ENCODE measurements at regions not wholly inside any gene's neighbourhood (a gene's known extent, or its start where the extent isn't known, plus 50 kb on each side); places are given as distances from the start of the nearest gene placed in this dataset.

- TF ChIP-seq SCRT2 (tag by site-specific recombination; IDR thresholded peaks at IDR 0.05): no peak
Measured at GRCh38 chr6:15033850-15034203, 212.0 kb upstream of the JARID2 start (continued).

GRCh38 chr6:15036690-15037245, 209.1 kb upstream of the JARID2 start:
- no peaks in the 10 kb centered on the region for H3K36me3 ChIP-seq (ENCODE audit: control insufficient read depth in 2 of 2, insufficient read depth in 1 of 2, low read length in 2 of 2)
- H3K27ac ChIP-seq (ENCODE audit: extremely low read depth, low read depth, low read length): no peak overlapping the region
- no peaks in the 10 kb centered on the region for H3K9me3 ChIP-seq (ENCODE audit: control insufficient read depth, insufficient read depth, low read depth, low read length)
- H3K4me1 ChIP-seq (ENCODE audit: control insufficient read depth, insufficient read depth, low read length): no peaks in the 10 kb centered on the region
- POLR2A ChIA-PET: no interaction called here
- H3K4me3 ChIP-seq (ENCODE audit: low read depth, low read length): no peak overlapping the region
- TF ChIP-seq OSR2 (tag by site-specific recombination; IDR thresholded peaks at IDR 0.05) (peak; percentile 85), ZNF48 (tag by site-specific recombination; IDR thresholded peaks at IDR 0.05) (no peak), FEZF1 (tag by site-specific recombination; IDR thresholded peaks at IDR 0.05) (peak; percentile 83), ZBTB17 (tag by site-specific recombination; IDR thresholded peaks at IDR 0.05) (peak; percentile 63; the same call in 1 of the 2 replicates), ZIC2 (tag by site-specific recombination; IDR thresholded peaks at IDR 0.05) (peak; percentile 76), PATZ1 (tag by site-specific recombination; IDR thresholded peaks at IDR 0.05) (no peak), ZNF513 (tag by site-specific recombination; IDR thresholded peaks at IDR 0.05) (no peak), ZBTB48 (tag by site-specific recombination; IDR thresholded peaks at IDR 0.05) (0 out of 2 replicates have a peak, but pooled peaks have one; percentile 24), ELK4 (IDR thresholded peaks at IDR 0.05; ENCODE audit: borderline replicate concordance, low read depth, low read length) (no peak), GLIS1 (tag by site-specific recombination; IDR thresholded peaks at IDR 0.05) (peak; percentile 61), ZNF341 (tag by site-specific recombination; IDR thresholded peaks at IDR 0.05; ENCODE audit: low read depth) (no peak), WT1 (tag by site-specific recombination; IDR thresholded peaks at IDR 0.05) (peak; percentile 41), PRDM4 (tag by site-specific recombination; IDR thresholded peaks at IDR 0.05) (no peak), ZNF140 (tag by site-specific recombination; IDR thresholded peaks at IDR 0.05) (no peak)
- CTCF ChIA-PET: no interaction called here

GRCh38 chr6:15037253-15037652, 208.6 kb upstream of the JARID2 start:
- no peak overlapping the region for H3K4me3 ChIP-seq (ENCODE audit: low read depth, low read length)
- ChIA-PET POLR2A (no interaction called here), CTCF (no interaction called here)
- H3K27ac ChIP-seq (ENCODE audit: extremely low read depth, low read depth, low read length): no peak overlapping the region
- TF ChIP-seq SP7 (tag by site-specific recombination; IDR thresholded peaks at IDR 0.05): no peak
- peak; percentile 61; the same call in 1 of the 2 replicates for TF ChIP-seq ZNF121 (tag by site-specific recombination; IDR thresholded peaks at IDR 0.05)
- no peaks in the 10 kb centered on the region for H3K9me3 ChIP-seq (ENCODE audit: control insufficient read depth, insufficient read depth, low read depth, low read length)
- H3K36me3 ChIP-seq (ENCODE audit: control insufficient read depth in 2 of 2, insufficient read depth in 1 of 2, low read length in 2 of 2): no peaks in the 10 kb centered on the region
- no peaks in the 10 kb centered on the region for H3K4me1 ChIP-seq (ENCODE audit: control insufficient read depth, insufficient read depth, low read length)
